Suprapubic skin (tissue), 4 donors: ENCODE measurements at regions not wholly inside any gene's neighbourhood (a gene's known extent, or its start where the extent isn't known, plus 50 kb on each side); places are given as distances from the start of the nearest gene placed in this dataset.

Experiments used
- DNase-seq, 2 donors: peaks; one replicate each; pipeline ENCODE4 v3.0.0-alpha.2; 2019; ENCODE audit warnings: low spot score in 2 of 2
- H3K27ac ChIP-seq: fragments of 200-600 bp; sonication (generic); one replicate; pipeline ENCODE4 v1.5.1; 2019
- H3K27me3 ChIP-seq: fragments of 200-600 bp; sonication (generic); one replicate; pipeline ENCODE4 v1.5.1; 2019
- H3K36me3 ChIP-seq: fragments of 200-600 bp; sonication (generic); one replicate; pipeline ENCODE4 v1.5.1; 2019
- H3K4me1 ChIP-seq: fragments of 200-600 bp; sonication (generic); one replicate; pipeline ENCODE4 v1.5.1; 2019
- H3K4me3 ChIP-seq: fragments of 200-600 bp; sonication (generic); one replicate; pipeline ENCODE4 v1.5.1; 2019; ENCODE audit warnings: mild to moderate bottlenecking
- H3K9me3 ChIP-seq: fragments of 200-600 bp; sonication (generic); one replicate; pipeline ENCODE4 v1.5.1; 2019
- CTCF ChIP-seq, 2 donors: fragments of 200-600 bp in 1 of 2; fragments of 450-650 bp in 1 of 2; sonication (generic) in 1 of 2; IDR thresholded peaks; one replicate each; pipeline ENCODE4 v1.5.1; 2016 to 2019; ENCODE audit warnings: antibody characterized with exemption in 2 of 2, mild to moderate bottlenecking in 1 of 2, moderate library complexity in 1 of 2
- EP300 ChIP-seq: sonication (generic); formaldehyde crosslinking; IDR thresholded peaks from one replicate; pipeline ENCODE4 v1.6.1; 2017; ENCODE audit warnings: antibody characterized with exemption
- POLR2A ChIP-seq, 2 donors: fragments of 450-650 bp; IDR thresholded peaks; one replicate each; pipeline ENCODE4 v1.6.1; 2017; ENCODE audit warnings: antibody characterized with exemption in 2 of 2, mild to moderate bottlenecking in 2 of 2, moderate library complexity in 2 of 2
- POLR2AphosphoS5 ChIP-seq, 3 donors: sonication (generic); formaldehyde crosslinking; IDR thresholded peaks; one replicate each; pipeline ENCODE4 v1.6.1; 2017; ENCODE audit warnings: antibody characterized with exemption in 3 of 3
- WGBS: methylation state at CpG from one replicate; pipeline ENCODE4 v1.1.5; 2018; 5-methylcytosine and 5-hydroxymethylcytosine counted together

GRCh38 chr17:13387952-13388351, 213.8 kb downstream of the HS3ST3A1 start:
- Histone ChIP-seq H3K4me1 (peaks cover 4% of the 10 kb centered on the region), H3K9me3 (no peaks in the 10 kb centered on the region), H3K36me3 (no peaks in the 10 kb centered on the region), H3K27ac (no peak overlapping the region), H3K27me3 (no peaks in the 10 kb centered on the region), H3K4me3 (no peak overlapping the region)
- 83% methylated on average over 1 of the region's 1 CpG for WGBS
- TF ChIP-seq POLR2AphosphoS5 (IDR thresholded peaks at IDR 0.05) (no peak), POLR2A (IDR thresholded peaks at IDR 0.05) (no peak), CTCF (IDR thresholded peaks at IDR 0.05) (no peak), EP300 (no peak)
- no peak for DNase-seq

- Histone ChIP-seq H3K36me3 (no peaks in the 10 kb centered on the region), H3K27me3 (no peaks in the 10 kb centered on the region), H3K9me3 (no peaks in the 10 kb centered on the region), H3K4me3 (no peak overlapping the region), H3K4me1 (peaks cover 4% of the 10 kb centered on the region), H3K27ac (no peak overlapping the region)
- DNase-seq: no peak
- WGBS: 84% methylated on average over 5 of the region's 5 CpGs
- TF ChIP-seq CTCF (IDR thresholded peaks at IDR 0.05) (no peak), POLR2AphosphoS5 (IDR thresholded peaks at IDR 0.05) (no peak), EP300 (no peak), POLR2A (IDR thresholded peaks at IDR 0.05) (no peak)
These were observed 214.5 kb downstream of the HS3ST3A1 start for GRCh38 chr17:13387236-13387635.

GRCh38 chr17:13385481-13385911, 216.2 kb downstream of the HS3ST3A1 start:
- Histone ChIP-seq H3K9me3 (no peaks in the 10 kb centered on the region), H3K27me3 (no peaks in the 10 kb centered on the region), H3K4me1 (peaks cover 4% of the 10 kb centered on the region), H3K4me3 (no peak overlapping the region), H3K27ac (no peak overlapping the region), H3K36me3 (no peaks in the 10 kb centered on the region)
- whole genome bisulfite sequencing: 57% methylated on average over 5 of the region's 5 CpGs
- no peak for DNase-seq
- TF ChIP-seq CTCF (IDR thresholded peaks at IDR 0.05) (no peak), POLR2A (IDR thresholded peaks at IDR 0.05) (no peak), EP300 (no peak), POLR2AphosphoS5 (IDR thresholded peaks at IDR 0.05) (no peak)

- whole genome bisulfite sequencing: 86% methylated on average over 1 of the region's 1 CpG
- Histone ChIP-seq H3K27ac (peak overlapping the region; percentile 4), H3K4me3 (no peak overlapping the region), H3K4me1 (peaks cover 4% of the 10 kb centered on the region), H3K27me3 (no peaks in the 10 kb centered on the region), H3K9me3 (no peaks in the 10 kb centered on the region), H3K36me3 (no peaks in the 10 kb centered on the region)
- DNase-seq: no peak
- TF ChIP-seq POLR2AphosphoS5 (IDR thresholded peaks at IDR 0.05) (no peak), POLR2A (IDR thresholded peaks at IDR 0.05) (no peak)
These were observed 217.1 kb downstream of the HS3ST3A1 start for GRCh38 chr17:13384626-13385025.

- no peaks in the 10 kb centered on the region for H3K9me3 ChIP-seq
- DNase-seq: no peak
- TF ChIP-seq POLR2AphosphoS5 (IDR thresholded peaks at IDR 0.05) (no peak), CTCF (IDR thresholded peaks at IDR 0.05) (no peak), EP300 (no peak), POLR2A (IDR thresholded peaks at IDR 0.05) (no peak)
- WGBS: 61% methylated on average over 2 of the region's 2 CpGs
- H3K27ac ChIP-seq: no peak overlapping the region
- peaks cover 2% of the 10 kb centered on the region for H3K4me1 ChIP-seq
- no peak overlapping the region for H3K4me3 ChIP-seq
- H3K27me3 ChIP-seq: no peaks in the 10 kb centered on the region
- no peaks in the 10 kb centered on the region for H3K36me3 ChIP-seq
These were observed 223.4 kb downstream of the HS3ST3A1 start for GRCh38 chr17:13378361-13378760.
